HCT116 (cell line): ENCODE measurements at regions not wholly inside any gene's neighbourhood (a gene's known extent, or its start where the extent isn't known, plus 50 kb on each side); places are given as distances from the start of the nearest gene placed in this dataset.

Source experiments
- ATAC-seq: fragments of 200-7000 bp; cut with Tn5 transposase; 2 replicates; pipeline ENCODE4 v1.9.1; 2020; ENCODE audit warnings: mild to moderate bottlenecking, moderate library complexity
- BruUV-seq: library from RNA; stranded (reverse); fragments of 400-500 nt; replicated peaks from 2 replicates; lab custom pipeline; 2021; lab: Mats Ljungman, UMichigan
- CTCF ChIA-PET: fragments of 300-600 bp; sonication (Branson Sonifier 250); formaldehyde crosslinking; loops from one replicate; lab custom pipeline; 2021; ENCODE audit warnings: antibody characterized with exemption; lab: Charles Lee
- POLR2A ChIA-PET: fragments of 300-600, 350-600 bp; sonication (Branson Sonifier 250); formaldehyde crosslinking; loops from one replicate; lab custom pipeline; 2021; ENCODE audit warnings: antibody characterized with exemption; lab: Charles Lee
- RAD21 ChIA-PET, 2 experiments: fragments of 300-600 bp; sonication (Branson Sonifier 250); formaldehyde crosslinking; loops; one replicate each; lab custom pipeline; 2023; ENCODE audit warnings: low total read pairs in 2 of 2; ENCODE audit not compliant: uncharacterized antibody in 2 of 2, unreplicated experiment in 2 of 2, low non-redundant PET in 1 of 2; lab: Charles Lee
- DNase-seq: peaks from one replicate; pipeline ENCODE4 v3.0.0-alpha.2; 2010; ENCODE audit warnings: low read depth, low spot score
- H2AFZ ChIP-seq: fragments of 200-600 bp; shearing (Covaris generic), sonication (generic); 2 replicates; pipeline ENCODE4 v1.6.1; 2017; ENCODE audit warnings: low read depth, mixed run types, mixed read lengths, antibody characterized with exemption, low read length; ENCODE audit not compliant: poor library complexity, severe bottlenecking
- H3K27ac ChIP-seq: 2 replicates; pipeline ENCODE4 v1.5.1; 2012; ENCODE audit warnings: low read depth, low read length
- H3K27me3 ChIP-seq: fragments of 200-600 bp; sonication (generic); 2 replicates; pipeline ENCODE4 v1.6.1; 2016; ENCODE audit warnings: mixed run types, low read length, mixed read lengths; ENCODE audit not compliant: insufficient read depth
- H3K36me3 ChIP-seq, 2 experiments: fragments of 200-500 bp in 1 of 2; fragments of 200-600 bp in 1 of 2; sonication (Bioruptor generic) in 1 of 2; sonication (generic) in 1 of 2; 2 replicates each; pipeline versions ENCODE4 v1.5.1 to v1.6.1; 2014 to 2016; ENCODE audit warnings: low read length in 2 of 2, inconsistent platforms in 1 of 2, mixed read lengths in 1 of 2, mixed run types in 1 of 2; ENCODE audit not compliant: insufficient read depth in 2 of 2, control insufficient read depth in 1 of 2
- H3K4me1 ChIP-seq, 2 experiments: fragments of 200-600 bp in 1 of 2; sonication (generic) in 1 of 2; 2 replicates each; pipeline versions ENCODE4 v1.5.1 to v1.6.1; 2012 to 2017; ENCODE audit warnings: low read length in 2 of 2, inconsistent platforms in 1 of 2, mild to moderate bottlenecking in 1 of 2, mixed read lengths in 1 of 2, mixed run types in 1 of 2, moderate library complexity in 1 of 2; ENCODE audit not compliant: insufficient read depth in 2 of 2, control insufficient read depth in 1 of 2
- H3K4me2 ChIP-seq: fragments of 200-600 bp; sonication (generic); 2 replicates; pipeline ENCODE4 v1.6.1; 2017; ENCODE audit warnings: mixed run types, low read length, mixed read lengths
- H3K4me3 ChIP-seq, 2 experiments: fragments of 200-600 bp in 1 of 2; sonication (generic) in 1 of 2; replicated peaks in 1 of 2; 2 replicates each; pipeline ENCODE4 v1.5.1; 2011 to 2016; ENCODE audit warnings: low read length in 2 of 2, control low read depth in 1 of 2, low read depth in 1 of 2, mild to moderate bottlenecking in 1 of 2, mixed read lengths in 1 of 2, mixed run types in 1 of 2
- H3K79me2 ChIP-seq: fragments of 200-600 bp; sonication (generic); 2 replicates; pipeline ENCODE4 v1.6.1; 2017; ENCODE audit warnings: mild to moderate bottlenecking, mixed run types, low read length, moderate library complexity, mixed read lengths; ENCODE audit not compliant: insufficient read depth
- H3K9ac ChIP-seq: fragments of 200-600 bp; sonication (generic); 2 replicates; pipeline ENCODE4 v1.6.1; 2016; ENCODE audit warnings: low read length, mixed read lengths
- H3K9me2 ChIP-seq: fragments of 200-600 bp; sonication (generic), shearing (Covaris generic); 2 replicates; pipeline ENCODE4 v1.6.1; 2017; ENCODE audit warnings: mixed run types, mild to moderate bottlenecking, moderate library complexity; ENCODE audit not compliant: insufficient read depth
- H3K9me3 ChIP-seq, 2 experiments: fragments of 200-500 bp in 1 of 2; fragments of 200-600 bp in 1 of 2; sonication (Bioruptor generic) in 1 of 2; sonication (generic) in 1 of 2; 2 replicates each; pipeline ENCODE4 v1.6.1; 2014 to 2017; ENCODE audit warnings: low read length in 2 of 2, mixed read lengths in 2 of 2, inconsistent platforms in 1 of 2, low read depth in 1 of 2, mild to moderate bottlenecking in 1 of 2, mixed run types in 1 of 2, moderate library complexity in 1 of 2; ENCODE audit not compliant: control insufficient read depth in 1 of 2, insufficient read depth in 1 of 2
- H4K20me1 ChIP-seq: fragments of 200-600 bp; sonication (generic), shearing (Covaris generic); 2 replicates; pipeline ENCODE4 v1.6.1; 2017; ENCODE audit warnings: mixed run types, mild to moderate bottlenecking, moderate library complexity; ENCODE audit not compliant: insufficient read depth
- CBX3 ChIP-seq: IDR thresholded peaks from 2 replicates; pipeline ENCODE4 v1.6.1; 2012; ENCODE audit warnings: low read depth
- EGR1 ChIP-seq: IDR thresholded peaks from 2 replicates; pipeline ENCODE4 v1.6.1; 2012; ENCODE audit warnings: low read depth
- EZH2 ChIP-seq: fragments of 200-600 bp; sonication (generic); IDR thresholded peaks from 2 replicates; pipeline ENCODE4 v1.6.1; 2017; ENCODE audit warnings: antibody characterized with exemption, mixed run types
- EZH2phosphoT487 ChIP-seq: fragments of 200-600 bp; IDR thresholded peaks from 2 replicates; pipeline ENCODE4 v1.6.1; 2018; ENCODE audit warnings: antibody characterized with exemption, borderline replicate concordance
- FOSL1 ChIP-seq: IDR thresholded peaks from 2 replicates; pipeline ENCODE4 v1.6.1; 2012; ENCODE audit warnings: low read depth
- JUND ChIP-seq: IDR thresholded peaks from 2 replicates; pipeline ENCODE4 v1.6.1; 2012
- POLR2A ChIP-seq: IDR thresholded peaks from 2 replicates; pipeline ENCODE4 v1.7.0; 2011; ENCODE audit warnings: borderline replicate concordance; ENCODE audit not compliant: insufficient read depth, insufficient read length; ENCODE audit errors: extremely low read depth
- RAD21 ChIP-seq: IDR thresholded peaks from 2 replicates; pipeline ENCODE4 v1.6.1; 2012; ENCODE audit warnings: low read depth, mild to moderate bottlenecking
- SP1 ChIP-seq: IDR thresholded peaks from 2 replicates; pipeline ENCODE4 v1.6.1; 2012; ENCODE audit warnings: low read depth
- TCF7L2 ChIP-seq: IDR thresholded peaks from 2 replicates; pipeline ENCODE4 v1.7.0; 2011; ENCODE audit warnings: borderline replicate concordance, inconsistent platforms; ENCODE audit not compliant: insufficient read depth, insufficient read length; ENCODE audit errors: extremely low read depth
- YY1 ChIP-seq: IDR thresholded peaks from 2 replicates; pipeline ENCODE4 v1.6.1; 2011; ENCODE audit warnings: low read length, low read depth, moderate library complexity, mild to moderate bottlenecking; ENCODE audit not compliant: insufficient replicate concordance; ENCODE audit errors: extremely low read depth
- ZNF274 ChIP-seq: fragments of 200-500 bp; sonication (Bioruptor generic); IDR thresholded peaks from 2 replicates; pipeline ENCODE4 v1.6.1; 2014; ENCODE audit warnings: mild to moderate bottlenecking, low read depth, low read length, inconsistent platforms
- intact Hi-C: fragments of 100-400 bp; cut with micrococcal nuclease; formaldehyde crosslinking; loops from 2 replicates; pipeline ENCODE4 v1.10.0; 2022
- TF ChIP-seq, protein P1 (sequence below), 3 experiments: fragments of 200-600 bp in 1 of 3; sonication (generic) in 1 of 3; IDR thresholded peaks in 2 of 3; conservative IDR thresholded peaks in 1 of 3; 2 replicates each; pipeline ENCODE4 v1.5.1; 2012 to 2017; ENCODE audit warnings: low read depth in 2 of 3, low read length in 2 of 3, antibody characterized with exemption in 1 of 3, borderline replicate concordance in 1 of 3, control low read depth in 1 of 3, mild to moderate bottlenecking in 1 of 3, mixed read lengths in 1 of 3, mixed run types in 1 of 3, moderate library complexity in 1 of 3; ENCODE audit not compliant: insufficient read depth in 1 of 3
- TF ChIP-seq, protein P2 (sequence below): IDR thresholded peaks from 2 replicates; pipeline ENCODE4 v1.6.1; 2012
- TF ChIP-seq, protein P3 (sequence below): IDR thresholded peaks from 2 replicates; pipeline ENCODE4 v1.6.1; 2012

- CTCF ChIA-PET, result no interaction called here
- no TSS peak for BruUV-seq
Measured at GRCh38 chr5:17730421-17730820, 96.2 kb downstream of the TAF11L14 start.

More at GRCh38 chr5:17730421-17730820, 96.2 kb downstream of the TAF11L14 start:
- no peaks in the 10 kb centered on the region for H3K79me2 ChIP-seq
- DNase-seq, result no peak
- no peak for ATAC-seq
- POLR2A ChIA-PET, result no interaction called here
- TF ChIP-seq, protein P1, sequence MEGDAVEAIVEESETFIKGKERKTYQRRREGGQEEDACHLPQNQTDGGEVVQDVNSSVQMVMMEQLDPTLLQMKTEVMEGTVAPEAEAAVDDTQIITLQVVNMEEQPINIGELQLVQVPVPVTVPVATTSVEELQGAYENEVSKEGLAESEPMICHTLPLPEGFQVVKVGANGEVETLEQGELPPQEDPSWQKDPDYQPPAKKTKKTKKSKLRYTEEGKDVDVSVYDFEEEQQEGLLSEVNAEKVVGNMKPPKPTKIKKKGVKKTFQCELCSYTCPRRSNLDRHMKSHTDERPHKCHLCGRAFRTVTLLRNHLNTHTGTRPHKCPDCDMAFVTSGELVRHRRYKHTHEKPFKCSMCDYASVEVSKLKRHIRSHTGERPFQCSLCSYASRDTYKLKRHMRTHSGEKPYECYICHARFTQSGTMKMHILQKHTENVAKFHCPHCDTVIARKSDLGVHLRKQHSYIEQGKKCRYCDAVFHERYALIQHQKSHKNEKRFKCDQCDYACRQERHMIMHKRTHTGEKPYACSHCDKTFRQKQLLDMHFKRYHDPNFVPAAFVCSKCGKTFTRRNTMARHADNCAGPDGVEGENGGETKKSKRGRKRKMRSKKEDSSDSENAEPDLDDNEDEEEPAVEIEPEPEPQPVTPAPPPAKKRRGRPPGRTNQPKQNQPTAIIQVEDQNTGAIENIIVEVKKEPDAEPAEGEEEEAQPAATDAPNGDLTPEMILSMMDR (IDR thresholded peaks at IDR 0.05 in 2 of 3, conservative IDR thresholded peaks at IDR 0.05 in 1 of 3; ENCODE audit: borderline replicate concordance in 1 of 3, insufficient read depth in 1 of 3, low read depth in 2 of 3, low read length in 2 of 3), result no peak
- TF ChIP-seq ZNF274 (no peak), SP1 (no peak), POLR2A (no peak), JUND (no peak), YY1 (no peak), TCF7L2 (no peak), EGR1 (no peak), FOSL1 (no peak), EZH2 (no peak), RAD21 (no peak), EZH2phosphoT487 (no peak), CBX3 (no peak)
- TF ChIP-seq, protein P2, sequence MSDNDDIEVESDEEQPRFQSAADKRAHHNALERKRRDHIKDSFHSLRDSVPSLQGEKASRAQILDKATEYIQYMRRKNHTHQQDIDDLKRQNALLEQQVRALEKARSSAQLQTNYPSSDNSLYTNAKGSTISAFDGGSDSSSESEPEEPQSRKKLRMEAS, result no peak
- TF ChIP-seq, protein P3, sequence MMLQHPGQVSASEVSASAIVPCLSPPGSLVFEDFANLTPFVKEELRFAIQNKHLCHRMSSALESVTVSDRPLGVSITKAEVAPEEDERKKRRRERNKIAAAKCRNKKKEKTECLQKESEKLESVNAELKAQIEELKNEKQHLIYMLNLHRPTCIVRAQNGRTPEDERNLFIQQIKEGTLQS, result no peak
- H3K27me3 ChIP-seq, result no peaks in the 10 kb centered on the region
- no peaks in the 10 kb centered on the region for H4K20me1 ChIP-seq
- H3K9ac ChIP-seq, result no peak overlapping the region
- H3K4me2 ChIP-seq, result no peak overlapping the region
- no peaks in the 10 kb centered on the region for H3K36me3 ChIP-seq
- RAD21 ChIA-PET, result no interaction called here
- H3K27ac ChIP-seq, result no peak overlapping the region
- intact Hi-C loops, result no loop called here
- H3K4me3 ChIP-seq, result no peak overlapping the region
- no peaks in the 10 kb centered on the region for H3K9me2 ChIP-seq
- peaks cover 13 to 40% of the 10 kb centered on the region in 2 experiments; a peak in 2 of 4 replicates for H3K9me3 ChIP-seq
- no peak overlapping the region for H2AFZ ChIP-seq
- no peaks in the 10 kb centered on the region for H3K4me1 ChIP-seq
